HT1080 (cell line): ENCODE measurements at regions not wholly inside any gene's neighbourhood (a gene's known extent, or its start where the extent isn't known, plus 50 kb on each side); places are given as distances from the start of the nearest gene placed in this dataset.
"Not testable (repeated sequence)": the region's sequence is repeated elsewhere in the genome, so short reads cannot be mapped to it uniquely, and the experiment has no call there.

Experiments
- DNase-seq: peaks from one replicate; pipeline ENCODE4 v3.0.0-alpha.2; 2015; ENCODE audit warnings: low read depth

DNA sequence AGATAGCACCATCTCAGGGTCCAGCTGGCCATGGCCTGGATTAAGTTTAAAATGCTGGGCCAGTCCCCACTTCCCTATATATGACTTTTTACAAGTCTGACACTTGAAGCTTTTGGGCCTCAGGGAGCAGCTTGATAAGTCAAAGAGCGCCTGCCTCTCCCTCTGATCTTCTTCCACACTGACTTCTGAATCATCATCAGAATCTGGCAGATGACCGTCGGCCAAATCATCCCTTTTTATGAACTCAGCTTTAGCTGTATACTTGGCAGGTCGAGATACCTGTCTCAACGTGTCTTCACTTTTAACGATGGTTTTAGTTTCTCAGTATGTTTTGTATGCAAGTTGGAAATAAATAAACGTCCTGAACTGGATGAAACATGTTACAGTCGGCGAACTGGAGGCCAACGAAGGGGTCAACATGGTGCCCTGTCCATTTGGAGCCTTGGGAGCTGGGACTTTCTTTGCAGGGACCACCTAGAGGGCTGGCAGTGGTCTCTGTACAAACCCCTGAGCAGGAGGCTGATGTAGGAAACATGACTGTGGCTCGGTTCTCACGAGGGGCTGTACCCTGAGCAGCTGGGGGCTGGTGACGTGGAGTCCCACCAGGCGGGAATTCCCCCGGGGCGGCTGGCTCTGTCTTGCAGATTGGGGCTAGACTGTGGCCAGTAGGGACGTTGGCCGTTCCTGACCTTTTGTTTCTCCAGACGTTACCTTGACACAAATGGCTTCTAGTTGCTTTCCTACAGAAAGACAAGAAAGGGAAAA lies 153.8 kb upstream of the PRKX start:
- DNase-seq: not testable (repeated sequence)

DNA sequence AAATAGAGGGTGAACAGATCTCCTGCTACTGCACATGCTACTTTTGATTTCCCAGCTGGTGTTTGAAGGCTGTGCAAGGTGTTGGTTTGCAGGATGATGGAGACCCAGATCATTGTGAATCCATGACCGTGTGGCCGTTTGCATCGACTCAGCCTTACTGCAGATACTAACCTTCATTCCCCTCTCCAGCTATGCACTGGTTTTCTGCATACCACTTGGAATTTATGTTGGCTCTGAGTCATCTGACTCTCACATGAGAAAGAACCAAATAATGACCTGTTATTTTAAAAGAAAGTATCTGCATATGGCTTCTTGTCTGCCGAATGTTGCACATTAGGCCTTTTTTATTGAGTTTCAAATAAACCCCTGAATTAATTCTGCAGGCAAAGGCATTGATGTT lies 144.9 kb upstream of the PRKX start:
- DNase-seq: not testable (repeated sequence)

DNA sequence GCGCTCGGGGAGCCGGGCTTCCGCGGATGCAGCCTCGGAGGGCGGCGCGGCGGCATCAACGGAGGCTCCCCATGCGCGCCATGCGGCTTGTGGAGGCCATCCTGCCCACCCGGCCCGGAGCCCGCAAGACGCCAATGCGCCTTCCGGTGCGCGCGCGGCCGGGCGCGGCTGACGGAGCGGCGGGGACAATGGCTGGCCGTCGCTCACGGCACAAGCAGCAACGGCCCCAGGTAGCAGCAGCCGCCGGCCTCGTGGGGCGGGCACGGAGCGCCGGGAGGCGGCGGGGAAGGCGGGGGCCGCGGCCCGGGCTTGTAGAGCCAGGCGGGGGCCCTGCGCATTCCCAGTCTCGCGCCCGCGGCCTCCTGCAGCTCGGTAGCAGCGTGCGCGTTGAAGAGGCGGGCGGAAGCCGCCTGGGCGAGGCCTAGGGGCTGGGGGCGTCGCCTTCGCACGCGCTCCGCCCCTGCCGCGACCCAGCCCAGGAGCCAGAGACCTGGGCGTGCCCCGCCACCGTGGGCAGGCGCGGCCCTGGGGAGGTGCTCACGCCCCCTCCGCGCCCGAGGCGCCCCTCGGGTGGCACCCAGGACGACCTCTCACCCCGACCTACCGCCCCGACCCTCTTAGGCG lies 130.2 kb upstream of the PRKX start:
- not testable (repeated sequence) for DNase-seq

DNA sequence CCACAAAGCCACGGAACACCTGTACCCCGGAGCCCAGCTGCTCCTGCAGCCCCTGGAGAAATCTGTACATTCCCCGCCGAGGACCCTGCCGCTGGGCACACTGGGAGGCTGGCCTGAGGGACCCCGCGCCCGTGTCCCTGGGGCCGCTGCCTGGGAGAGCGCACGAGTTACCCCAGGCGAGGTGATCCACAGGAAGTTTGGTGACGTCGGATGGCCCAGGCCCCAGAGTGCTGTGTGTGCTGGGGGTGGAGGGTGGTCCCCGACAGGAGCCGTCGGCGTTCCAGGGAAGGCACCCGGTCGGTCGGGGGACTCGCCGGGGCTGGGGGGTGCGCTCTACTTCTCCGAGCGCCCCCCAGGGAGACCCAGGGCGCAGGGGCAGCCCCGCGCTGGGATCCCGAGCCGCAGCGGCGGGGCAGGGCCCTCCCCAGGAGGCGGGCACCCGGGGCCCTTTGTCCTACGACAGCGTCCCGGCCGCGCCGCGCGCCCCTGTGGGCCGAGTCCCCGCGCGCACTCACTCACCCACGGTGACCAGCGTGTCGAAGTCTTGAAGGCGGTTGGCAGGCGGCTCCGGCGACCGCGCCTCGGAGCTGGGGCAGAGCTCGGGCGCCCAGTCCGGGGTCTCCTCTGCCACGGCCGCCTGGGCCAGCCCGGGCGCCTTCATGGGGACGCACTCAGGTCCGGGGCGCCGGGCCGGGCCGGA lies 129.5 kb upstream of the PRKX start:
- DNase-seq: not testable (repeated sequence)

DNA sequence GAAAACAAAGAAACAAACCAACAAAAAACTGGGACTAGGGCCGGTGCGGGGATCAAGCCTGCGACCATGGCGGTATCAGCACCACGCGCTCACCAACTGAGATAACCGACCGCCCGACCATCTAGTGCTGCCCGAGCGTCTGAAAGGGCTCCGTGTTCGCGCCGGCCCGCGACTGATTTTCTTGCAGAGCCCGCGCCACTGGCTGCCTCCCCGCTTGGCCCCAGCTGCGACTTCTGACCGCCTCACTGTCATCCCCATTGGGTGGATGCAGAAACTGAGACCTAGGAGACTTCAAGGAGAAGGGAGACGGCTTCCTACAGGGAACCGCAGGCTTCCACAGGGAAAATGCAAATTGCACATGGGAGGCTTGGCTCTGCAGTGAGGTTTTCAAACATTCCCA lies 125.3 kb upstream of the PRKX start:
- not testable (repeated sequence) for DNase-seq

DNA sequence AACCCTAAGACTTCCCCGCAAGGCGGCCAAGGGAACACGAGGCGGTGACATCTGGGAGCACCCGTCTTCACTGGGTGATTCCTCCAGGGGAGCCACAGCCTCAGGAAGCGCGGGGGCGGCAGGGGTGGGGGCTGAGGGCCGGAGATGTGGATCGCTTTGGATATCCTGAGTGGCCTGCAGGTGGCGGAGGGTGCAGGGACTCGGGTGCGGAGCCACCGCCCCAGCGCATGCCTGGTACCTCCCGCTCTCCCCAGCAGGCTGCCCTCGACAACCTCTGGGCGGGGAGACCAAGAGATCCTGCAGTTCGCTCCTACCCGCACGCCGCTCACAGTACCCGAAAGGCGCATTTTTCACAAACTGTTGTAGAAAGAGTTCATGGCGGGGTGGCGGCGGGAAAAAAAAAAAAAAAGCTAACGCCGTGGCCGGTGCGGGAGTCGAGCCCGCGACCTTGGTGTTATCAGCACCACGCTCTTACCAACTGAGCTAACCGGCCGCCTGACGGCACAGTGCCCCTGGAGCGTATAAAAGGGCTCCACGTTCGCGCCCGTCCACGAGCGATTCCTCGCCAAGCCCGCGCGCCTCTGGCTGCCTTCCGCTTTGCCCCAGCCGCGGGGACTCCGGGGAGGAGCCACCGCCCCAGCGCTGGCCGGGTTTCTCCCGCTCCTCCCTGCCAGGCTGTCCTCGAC lies 124.7 kb upstream of the PRKX start:
- not testable (repeated sequence) for DNase-seq

DNA sequence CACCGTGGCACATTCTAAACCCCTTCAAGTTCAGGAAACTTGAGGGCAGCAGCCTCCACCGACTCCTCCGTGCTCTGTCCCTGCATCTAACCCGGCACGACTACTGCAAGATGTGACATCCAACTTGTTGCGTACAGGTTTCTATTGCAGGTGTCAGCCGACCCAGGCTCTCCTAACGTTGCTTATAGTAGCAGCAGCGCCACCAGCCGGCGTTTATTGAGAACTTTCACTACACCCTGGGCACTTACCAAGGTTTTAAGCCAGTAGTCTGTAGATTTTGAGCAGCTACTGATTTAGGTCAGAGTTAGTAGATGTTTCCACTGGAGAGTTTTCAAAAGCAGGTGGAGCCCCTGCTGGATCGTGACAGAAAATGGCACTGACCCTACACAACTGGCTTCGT lies 123.8 kb upstream of the PRKX start:
- not testable (repeated sequence) for DNase-seq

DNA sequence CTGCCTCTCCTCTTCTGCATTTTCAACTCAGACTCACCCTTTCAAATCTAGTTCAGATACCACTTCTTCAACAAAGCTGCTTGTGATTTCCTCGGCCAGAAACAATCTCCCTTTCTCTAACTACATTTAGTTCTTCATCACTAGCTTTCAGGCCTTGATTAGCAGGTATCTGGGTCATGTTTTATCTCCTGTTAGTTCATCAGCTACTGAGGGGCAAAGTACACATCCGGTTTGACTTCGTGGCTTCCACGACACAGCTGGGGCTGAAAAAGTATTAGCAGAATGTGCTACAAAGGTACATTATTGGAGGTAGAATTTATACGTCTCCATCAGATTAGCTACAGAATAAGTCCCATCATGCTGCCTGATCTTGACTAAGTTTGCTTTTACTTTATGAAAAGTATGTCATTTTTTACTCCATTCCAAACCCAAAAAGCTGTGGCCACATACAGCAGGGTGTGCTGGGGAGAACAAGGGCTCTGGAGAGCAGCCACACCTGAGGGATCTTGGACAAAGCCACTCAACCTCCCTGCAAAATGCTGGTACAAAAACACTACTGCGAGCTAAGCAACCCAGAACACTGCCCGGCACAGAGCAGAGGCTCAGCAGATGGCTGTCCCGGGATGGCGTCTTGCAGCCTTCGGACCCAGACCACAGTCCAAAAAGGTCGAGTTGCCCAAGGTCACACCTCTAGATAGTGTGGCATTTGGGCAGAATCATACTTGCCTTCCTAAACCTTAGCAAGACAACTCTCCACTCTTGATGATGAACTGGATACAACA lies 120.5 kb upstream of the PRKX start:
- not testable (repeated sequence) for DNase-seq

DNA sequence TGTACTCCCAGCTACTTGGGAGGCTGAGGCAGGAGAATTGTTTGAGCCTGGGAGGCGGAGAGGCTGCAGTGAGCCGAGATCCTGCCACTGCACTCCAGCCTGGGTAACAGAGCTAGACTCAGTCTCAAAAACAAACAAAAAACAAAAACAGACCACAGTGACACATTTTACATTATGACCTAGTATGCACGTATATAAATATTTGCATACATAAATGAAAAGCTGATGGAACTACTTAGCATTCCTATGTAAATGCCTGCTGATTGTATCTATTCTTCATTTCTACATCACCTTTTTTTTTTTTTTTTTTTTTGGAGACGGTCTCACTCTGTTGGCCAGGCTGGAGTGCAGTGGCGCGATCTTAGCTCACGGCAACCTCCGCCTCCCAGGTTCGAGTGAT lies 116.6 kb upstream of the PRKX start:
- not testable (repeated sequence) for DNase-seq

DNA sequence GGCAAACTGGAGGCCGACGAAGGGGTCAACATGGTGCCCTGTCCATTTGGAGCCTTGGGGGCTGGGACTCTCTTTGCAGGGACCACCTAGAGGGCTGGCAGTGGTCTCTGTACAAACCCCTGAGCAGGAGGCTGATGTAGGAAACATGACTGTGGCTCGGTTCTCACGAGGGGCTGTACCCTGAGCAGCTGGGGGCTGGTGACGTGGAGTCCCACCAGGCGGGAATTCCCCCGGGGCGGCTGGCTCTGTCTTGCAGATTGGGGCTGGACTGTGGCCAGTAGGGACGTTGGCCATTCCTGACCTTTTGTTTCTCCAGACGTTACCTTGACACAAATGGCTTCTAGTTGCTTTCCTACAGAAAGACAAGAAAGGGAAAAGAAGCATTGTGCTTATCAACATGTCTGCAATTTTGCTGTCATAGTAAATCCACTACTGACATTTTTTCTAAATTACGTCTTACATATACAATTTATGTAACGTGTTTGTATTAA lies 115.6 kb upstream of the PRKX start:
- not testable (repeated sequence) for DNase-seq

DNA sequence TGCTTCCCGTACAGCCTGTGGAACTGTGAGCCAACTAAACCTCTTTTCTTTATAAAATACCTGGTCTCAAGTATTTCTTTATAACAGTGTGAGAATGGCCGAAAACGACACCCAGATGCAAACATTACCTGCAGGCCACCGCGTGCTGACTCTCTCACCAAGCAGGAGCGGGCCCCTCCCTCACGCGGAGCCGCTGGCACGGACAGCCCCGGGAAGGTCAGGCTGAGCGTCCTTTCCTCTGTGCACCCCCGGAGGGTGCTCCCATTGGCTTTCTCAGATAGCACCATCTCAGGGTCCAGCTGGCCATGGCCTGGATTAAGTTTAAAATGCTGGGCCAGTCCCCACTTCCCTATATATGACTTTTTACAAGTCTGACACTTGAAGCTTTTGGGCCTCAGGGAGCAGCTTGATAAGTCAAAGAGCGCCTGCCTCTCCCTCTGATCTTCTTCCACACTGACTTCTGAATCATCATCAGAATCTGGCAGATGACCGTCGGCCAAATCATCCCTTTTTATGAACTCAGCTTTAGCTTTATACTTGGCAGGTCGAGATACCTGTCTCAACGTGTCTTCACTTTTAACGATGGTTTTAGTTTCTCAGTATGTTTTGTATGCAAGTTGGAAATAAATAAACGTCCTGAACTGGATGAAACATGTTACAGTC lies 115.1 kb upstream of the PRKX start:
- DNase-seq: not testable (repeated sequence)

DNA sequence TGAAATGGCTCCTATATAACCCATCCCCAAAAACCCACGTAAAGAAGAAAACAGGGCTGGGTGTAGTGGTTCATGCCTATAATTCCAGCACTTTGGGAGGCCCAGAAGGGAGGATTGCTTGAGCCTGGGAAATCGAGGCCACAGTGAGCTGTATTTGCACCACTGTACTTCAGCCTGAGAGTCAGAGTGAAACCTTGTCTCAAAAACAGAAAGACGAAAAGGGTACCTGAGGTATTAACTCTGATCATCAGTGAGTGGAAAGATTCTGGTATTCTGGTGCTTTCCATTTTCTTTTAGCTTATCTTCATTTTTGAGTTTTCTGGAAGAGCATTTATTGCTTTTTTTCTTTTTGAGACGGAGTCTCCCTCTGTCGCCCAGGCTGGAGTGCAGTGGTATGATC lies 110.6 kb upstream of the PRKX start:
- not testable (repeated sequence) for DNase-seq

DNA sequence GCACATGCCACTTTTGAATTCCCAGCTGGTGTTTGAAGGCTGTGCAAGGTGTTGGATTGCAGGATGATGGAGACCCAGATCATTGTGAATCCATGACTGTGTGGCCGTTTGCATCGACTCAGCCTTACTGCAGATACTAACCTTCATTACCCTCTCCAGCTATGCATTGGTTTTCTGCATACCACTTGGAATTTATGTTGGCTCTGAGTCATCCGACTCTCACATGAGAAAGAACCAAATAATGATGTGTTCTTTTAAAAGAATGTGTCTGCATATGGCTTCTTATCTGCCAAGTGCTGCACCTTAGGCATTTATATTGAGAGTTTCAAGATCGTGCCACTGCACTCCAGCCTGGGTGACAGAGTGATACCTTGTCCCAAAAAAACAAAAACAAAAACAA lies 106.7 kb upstream of the PRKX start:
- peak; percentile 80 for DNase-seq

DNA sequence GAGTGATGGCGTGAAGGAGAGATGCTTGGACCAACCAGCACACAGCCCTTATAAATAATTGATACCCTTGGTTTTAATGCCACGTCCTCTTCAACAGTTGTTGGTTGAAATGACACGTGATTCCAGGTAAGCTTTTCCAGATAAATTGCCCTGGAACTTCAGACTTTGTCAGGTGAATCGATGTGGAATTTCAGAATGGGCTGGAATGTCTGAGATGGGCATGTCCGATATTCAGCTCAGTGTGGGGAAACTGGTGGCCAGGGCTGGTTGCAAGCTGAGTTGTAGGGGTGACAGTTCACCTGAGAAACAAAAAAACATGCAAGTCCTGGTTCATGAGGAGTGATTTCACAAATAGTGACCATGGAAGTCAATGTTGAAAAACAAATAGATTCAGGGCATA lies 104.0 kb upstream of the PRKX start:
- not testable (repeated sequence) for DNase-seq

DNA sequence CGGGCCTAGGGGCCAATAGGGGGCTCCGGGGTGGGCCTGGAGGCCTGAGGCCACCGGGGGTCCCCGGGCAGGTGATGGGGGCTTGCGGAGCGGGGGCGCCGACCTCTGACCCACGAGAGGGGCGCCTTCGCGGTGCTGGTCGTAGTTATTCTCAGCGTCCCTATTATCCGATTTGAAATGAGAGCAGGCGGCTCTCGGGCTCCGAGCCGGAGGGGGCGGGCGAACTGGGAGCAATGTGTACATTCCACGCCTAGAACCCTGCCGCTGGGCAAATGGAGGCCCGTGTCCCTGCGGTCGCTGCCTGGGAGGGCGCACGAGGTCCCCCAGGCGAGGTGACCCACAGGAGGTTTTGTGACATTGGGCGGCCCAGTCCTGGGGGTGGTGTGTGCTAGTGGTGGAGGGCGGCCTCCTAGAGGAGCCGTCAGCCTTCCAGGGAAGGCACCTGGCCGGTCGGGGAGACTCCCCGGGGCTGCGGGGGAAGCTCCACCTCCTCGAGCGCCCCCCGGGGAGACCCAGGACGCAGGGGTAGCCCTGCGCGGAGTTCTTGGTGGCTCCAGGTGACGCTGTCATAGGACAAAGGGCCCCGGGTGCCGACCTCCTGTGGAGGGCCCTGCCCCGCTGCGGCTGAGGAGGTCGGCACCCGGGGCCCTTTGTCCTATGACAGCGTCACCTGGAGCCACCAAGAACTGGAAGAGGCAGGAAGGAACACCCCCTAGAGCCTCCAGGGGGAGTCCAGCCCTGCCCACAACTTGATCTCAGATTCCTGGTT lies 102.6 kb upstream of the PRKX start:
- DNase-seq: peak; percentile 23

DNA sequence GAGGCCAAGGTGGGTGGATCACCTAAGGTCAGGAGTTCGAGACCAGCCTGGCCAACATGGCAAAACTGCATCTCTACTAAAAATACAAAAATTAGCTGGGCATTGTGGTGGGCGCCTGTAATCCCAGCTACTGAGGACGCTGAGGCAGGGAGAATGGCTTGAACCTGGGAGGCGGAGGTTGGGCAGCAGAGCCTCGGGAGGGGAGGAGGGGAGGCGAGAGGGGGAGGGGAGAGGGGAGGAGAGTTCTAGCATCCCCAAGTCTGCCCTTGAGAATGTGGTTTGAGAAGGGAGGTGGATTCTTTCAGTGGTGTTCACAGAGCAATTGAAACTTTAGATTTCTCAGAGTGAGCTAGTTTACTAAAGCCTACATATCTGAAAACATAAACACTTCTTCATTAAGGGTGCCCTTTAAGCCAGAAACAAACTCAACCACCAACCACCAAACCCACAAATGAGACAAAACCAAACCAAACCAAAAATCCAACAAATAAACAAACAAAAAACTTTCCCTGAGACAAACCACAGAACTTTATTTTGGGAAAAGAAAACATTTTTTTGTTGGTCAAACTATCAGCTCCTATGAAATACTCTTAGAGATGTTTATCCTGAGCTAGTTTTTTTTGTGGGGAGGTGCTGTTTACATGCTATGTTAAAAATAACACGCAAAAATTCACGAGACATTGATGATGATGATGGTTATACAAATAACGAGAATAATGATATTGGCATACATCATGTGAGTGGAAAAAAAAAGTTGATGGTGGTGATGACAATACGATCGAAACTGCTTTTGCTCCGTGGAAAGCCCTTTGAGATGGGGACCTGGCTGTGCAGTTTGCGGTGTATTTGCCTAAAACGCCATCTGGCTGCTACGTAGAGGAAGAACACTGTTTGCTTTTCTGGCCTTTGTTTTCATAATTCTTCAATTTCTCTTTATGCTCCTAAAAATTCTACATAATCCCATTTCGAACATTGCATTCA lies 98.2 kb upstream of the PRKX start:
- DNase-seq: peak; percentile 3

DNA sequence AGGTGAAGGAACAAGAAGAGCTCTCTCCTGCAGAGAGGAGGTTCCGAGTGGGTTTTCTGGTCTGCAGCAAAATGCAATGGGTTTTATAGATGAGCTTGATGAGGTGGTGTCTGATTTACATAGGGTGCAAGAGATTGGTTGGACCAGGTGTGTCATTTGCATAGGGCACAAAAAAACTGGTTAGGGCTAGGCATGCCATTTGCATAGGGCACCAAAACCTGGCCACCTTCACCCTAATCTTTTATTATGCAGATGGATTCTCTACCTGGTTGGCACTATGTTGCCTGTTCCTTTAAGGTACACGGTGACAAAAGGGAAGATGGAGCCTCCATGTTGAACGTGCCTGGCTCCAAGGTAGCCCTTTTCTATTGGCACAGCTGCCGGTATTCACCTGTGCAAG lies 94.5 kb upstream of the PRKX start:
- DNase-seq: no peak

DNA sequence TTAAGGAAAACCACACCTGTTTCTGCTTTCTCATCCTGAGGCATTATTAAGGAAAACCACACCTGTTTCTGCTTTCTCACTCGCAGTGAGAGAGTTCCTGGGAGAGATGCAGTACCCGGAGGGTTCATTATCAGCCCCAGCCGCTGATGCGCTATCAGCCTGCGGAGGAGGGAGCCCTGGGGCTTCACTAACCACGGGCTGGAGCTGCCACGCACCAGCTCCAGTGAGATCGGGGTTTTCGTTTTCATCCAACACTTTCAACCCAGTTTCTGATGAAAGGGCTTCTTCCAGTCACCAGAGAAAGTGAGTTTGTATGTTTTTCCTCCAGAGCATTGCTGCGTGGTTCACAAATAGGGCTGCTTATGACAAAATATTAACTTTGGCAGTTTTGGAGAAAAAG lies 93.2 kb upstream of the PRKX start:
- no peak for DNase-seq
